Hepatocyte (in vitro differentiated cells): ENCODE measurements at regions not wholly inside any gene's neighbourhood (a gene's known extent, or its start where the extent isn't known, plus 50 kb on each side); places are given as distances from the start of the nearest gene placed in this dataset.

Source experiments
- CTCF ChIP-seq: fragments of 200-600 bp; sonication (generic); IDR thresholded peaks from 2 replicates; pipeline ENCODE4 v1.5.1; 2016; ENCODE audit warnings: antibody characterized with exemption, mild to moderate bottlenecking; ENCODE audit not compliant: poor library complexity
- EZH2 ChIP-seq: fragments of 200-600 bp; sonication (generic); IDR thresholded peaks from 2 replicates; pipeline ENCODE4 v1.6.1; 2016; ENCODE audit warnings: antibody characterized with exemption, mild to moderate bottlenecking, borderline replicate concordance
- EZH2phosphoT487 ChIP-seq: fragments of 200-600 bp; sonication (generic); IDR thresholded peaks from one replicate; pipeline ENCODE4 v1.6.1; 2018; ENCODE audit warnings: antibody characterized with exemption, mild to moderate bottlenecking, low read depth, moderate library complexity; ENCODE audit not compliant: unreplicated experiment, severe bottlenecking

GRCh38 chr10:130631142-130632096 is 495.2 kb downstream of the GLRX3 start:
- TF ChIP-seq CTCF (no peak), EZH2 (no peak), EZH2phosphoT487 (no peak)
